ENCODE measurements at regions not wholly inside any gene's neighbourhood (a gene's known extent, or its start where the extent isn't known, plus 50 kb on each side); places are given as distances from the start of the nearest gene placed in this dataset.
"Not testable (repeated sequence)": the region's sequence is repeated elsewhere in the genome, so short reads cannot be mapped to it uniquely, and the experiment has no call there.

- DNase-seq (ENCODE audit: low read depth), result no peak
- no peak overlapping the region for H3K4me3 ChIP-seq (ENCODE audit: control insufficient read depth, low read depth, low read length)
- TF ChIP-seq CTCF (IDR thresholded peaks at IDR 0.05; ENCODE audit: control insufficient read depth, insufficient read depth, low read depth, low read length, missing control alignments), result no peak
These were observed 128.5 kb upstream of the CHD6 start for GRCh38 chr20:41746635-41747034.

- TF ChIP-seq CTCF (IDR thresholded peaks at IDR 0.05; ENCODE audit: control insufficient read depth, insufficient read depth, low read depth, low read length, missing control alignments), result peak; percentile 88
- no peak for DNase-seq (ENCODE audit: low read depth)
- no peak overlapping the region for H3K4me3 ChIP-seq (ENCODE audit: control insufficient read depth, low read depth, low read length)
These were observed 120.5 kb upstream of the CHD6 start for GRCh38 chr20:41738604-41739206.

GRCh38 chr20:41735949-41736348, 117.8 kb upstream of the CHD6 start:
- no peak for DNase-seq (ENCODE audit: low read depth)
- TF ChIP-seq CTCF (IDR thresholded peaks at IDR 0.05; ENCODE audit: control insufficient read depth, insufficient read depth, low read depth, low read length, missing control alignments), result no peak
- H3K4me3 ChIP-seq (ENCODE audit: control insufficient read depth, low read depth, low read length), result no peak overlapping the region

GRCh38 chr20:41734506-41734945, 116.3 kb upstream of the CHD6 start:
- H3K4me3 ChIP-seq (ENCODE audit: control insufficient read depth, low read depth, low read length), result no peak overlapping the region
- TF ChIP-seq CTCF (IDR thresholded peaks at IDR 0.05; ENCODE audit: control insufficient read depth, insufficient read depth, low read depth, low read length, missing control alignments), result peak; percentile 92
- DNase-seq (ENCODE audit: low read depth), result no peak

- no peak for TF ChIP-seq CTCF (IDR thresholded peaks at IDR 0.05; ENCODE audit: control insufficient read depth, insufficient read depth, low read depth, low read length, missing control alignments)
- no peak overlapping the region for H3K4me3 ChIP-seq (ENCODE audit: control insufficient read depth, low read depth, low read length)
- DNase-seq (ENCODE audit: low read depth), result no peak
These were observed 115.0 kb upstream of the CHD6 start for GRCh38 chr20:41733151-41733550.

- not testable (repeated sequence) for DNase-seq (ENCODE audit: low read depth)
These were observed 113.0 kb upstream of the CHD6 start for GRCh38 chr20:41731198-41731597.

GRCh38 chr20:41727681-41728080, 109.5 kb upstream of the CHD6 start:
- not testable (repeated sequence) for DNase-seq (ENCODE audit: low read depth); H3K4me3 ChIP-seq (ENCODE audit: control insufficient read depth, low read depth, low read length)

More at GRCh38 chr20:41731198-41731597, 113.0 kb upstream of the CHD6 start:
- H3K4me3 ChIP-seq (ENCODE audit: control insufficient read depth, low read depth, low read length), result not testable (repeated sequence)

GRCh38 chr20:41726727-41727126, 108.5 kb upstream of the CHD6 start:
- DNase-seq (ENCODE audit: low read depth), result no peak
- no peak for TF ChIP-seq CTCF (IDR thresholded peaks at IDR 0.05; ENCODE audit: control insufficient read depth, insufficient read depth, low read depth, low read length, missing control alignments)
- no peak overlapping the region for H3K4me3 ChIP-seq (ENCODE audit: control insufficient read depth, low read depth, low read length)

Measured in AG09309 (cell line).